ENCODE measurements at regions not wholly inside any gene's neighbourhood (a gene's known extent, or its start where the extent isn't known, plus 50 kb on each side); places are given as distances from the start of the nearest gene placed in this dataset.

GRCh38 chr4:183832776-183833450 lies 72.2 kb upstream of the STOX2 start:
- no peak overlapping the region for H3K27ac ChIP-seq (ENCODE audit: extremely low read length, insufficient read depth, low read length)
- ATAC-seq (no peak), FAIRE-seq (no peak), DNase-seq (ENCODE audit: low spot score) (no peak)
- H2AFZ ChIP-seq (ENCODE audit: low read length): no peak overlapping the region
- no peaks in the 10 kb centered on the region for H3K79me2 ChIP-seq (ENCODE audit: insufficient read depth, low read length)
- no peak overlapping the region for H3K4me2 ChIP-seq (ENCODE audit: low read depth, low read length)
- POLR2A ChIA-PET: no interaction called here
- H3K9ac ChIP-seq (ENCODE audit: insufficient read depth, low read depth, low read length): no peak overlapping the region
- CTCF ChIA-PET (ENCODE audit: low intra/inter-chr PET ratio, low total read pairs): no interaction called here
- H3K4me1 ChIP-seq (ENCODE audit: insufficient read depth, low read length): 0 out of 2 replicates have a peak, but pooled peaks cover 7% of the 10 kb centered on the region
- in situ Hi-C loops (cut with HindIII; ENCODE audit: extremely low pct_ligation_motif_present, low pct_unique_long_range_greater_than_20kb): no loop called here
- no peak for TF ChIP-seq ZBTB44 (CRISPR knock-in tag; IDR thresholded peaks at IDR 0.05)
- TF ChIP-seq RFX3 (CRISPR knock-in tag; IDR thresholded peaks at IDR 0.05): no peak
- TF ChIP-seq, protein P1, sequence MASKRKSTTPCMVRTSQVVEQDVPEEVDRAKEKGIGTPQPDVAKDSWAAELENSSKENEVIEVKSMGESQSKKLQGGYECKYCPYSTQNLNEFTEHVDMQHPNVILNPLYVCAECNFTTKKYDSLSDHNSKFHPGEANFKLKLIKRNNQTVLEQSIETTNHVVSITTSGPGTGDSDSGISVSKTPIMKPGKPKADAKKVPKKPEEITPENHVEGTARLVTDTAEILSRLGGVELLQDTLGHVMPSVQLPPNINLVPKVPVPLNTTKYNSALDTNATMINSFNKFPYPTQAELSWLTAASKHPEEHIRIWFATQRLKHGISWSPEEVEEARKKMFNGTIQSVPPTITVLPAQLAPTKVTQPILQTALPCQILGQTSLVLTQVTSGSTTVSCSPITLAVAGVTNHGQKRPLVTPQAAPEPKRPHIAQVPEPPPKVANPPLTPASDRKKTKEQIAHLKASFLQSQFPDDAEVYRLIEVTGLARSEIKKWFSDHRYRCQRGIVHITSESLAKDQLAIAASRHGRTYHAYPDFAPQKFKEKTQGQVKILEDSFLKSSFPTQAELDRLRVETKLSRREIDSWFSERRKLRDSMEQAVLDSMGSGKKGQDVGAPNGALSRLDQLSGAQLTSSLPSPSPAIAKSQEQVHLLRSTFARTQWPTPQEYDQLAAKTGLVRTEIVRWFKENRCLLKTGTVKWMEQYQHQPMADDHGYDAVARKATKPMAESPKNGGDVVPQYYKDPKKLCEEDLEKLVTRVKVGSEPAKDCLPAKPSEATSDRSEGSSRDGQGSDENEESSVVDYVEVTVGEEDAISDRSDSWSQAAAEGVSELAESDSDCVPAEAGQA (IDR thresholded peaks at IDR 0.05; ENCODE audit: low read depth): no peak
- TF ChIP-seq, protein P1 (CRISPR knock-in tag; IDR thresholded peaks at IDR 0.05; ENCODE audit: borderline replicate concordance): no peak
- no peaks in the 10 kb centered on the region for H3K36me3 ChIP-seq (replicated peaks in 1 of 2; ENCODE audit: control insufficient read depth in 1 of 2, insufficient read depth in 2 of 2, low read length in 2 of 2)
- H4K20me1 ChIP-seq (ENCODE audit: insufficient read depth, low read length): no peaks in the 10 kb centered on the region
- 0 out of 5 replicates have a peak, but pooled peaks cover 0 to 3% of the 10 kb centered on the region in 2 experiments for H3K27me3 ChIP-seq (ENCODE audit: control insufficient read depth in 1 of 2, insufficient read depth in 2 of 2, low read length in 2 of 2)
- no peaks in the 10 kb centered on the region for H3K9me3 ChIP-seq (ENCODE audit: low read length)
- 39% methylated on average over 9 of the region's 9 CpGs for WGBS (ENCODE audit: low lambda C conversion rate)
- BruUV-seq (replicated peaks): no TSS peak
- H3K4me3 ChIP-seq (replicated peaks in 1 of 3; ENCODE audit: insufficient read depth in 1 of 3, low read depth in 2 of 3, low read length in 3 of 3): no peak overlapping the region
- intact Hi-C loops (cut with micrococcal nuclease; ENCODE audit: unreplicated experiment): no loop called here

Measured in HepG2 (cell line).